ENCODE measurements at regions not wholly inside any gene's neighbourhood (a gene's known extent, or its start where the extent isn't known, plus 50 kb on each side); places are given as distances from the start of the nearest gene placed in this dataset.
A peak's percentile ranks its signal among the peaks of the same experiment; 100 is the strongest.
"Not testable (repeated sequence)": the region's sequence is repeated elsewhere in the genome, so short reads cannot be mapped to it uniquely, and the experiment has no call there.

GRCh38 chr16:88240118-88240517, 142.6 kb upstream of the ZNF469 start:
- Mint-ChIP-seq H3K9me3 (peaks cover 12% of the 10 kb centered on the region; the same call in 2 of the 3 replicates), H3K4me1 (peaks cover 15% of the 10 kb centered on the region)
- not testable (repeated sequence) for H3K27me3 Mint-ChIP-seq (ENCODE audit: insufficient read depth, low read depth, poor library complexity); H3K27ac Mint-ChIP-seq; H3K4me3 Mint-ChIP-seq; H3K79me2 ChIP-seq (replicated peaks; ENCODE audit: insufficient read depth); H3K36me3 Mint-ChIP-seq (ENCODE audit: low read depth); ATAC-seq; H3F3A ChIP-seq (replicated peaks; ENCODE audit: low read depth); H3K36me3 ChIP-seq (ENCODE audit: insufficient read depth); H3K9me2 ChIP-seq (ENCODE audit: insufficient read depth); H3K4me1 ChIP-seq (ENCODE audit: insufficient read depth); H2AFZ ChIP-seq; H3K4me2 ChIP-seq; H3K4me3 ChIP-seq; DNase-seq (ENCODE audit: low spot score); H4K20me1 ChIP-seq (replicated peaks; ENCODE audit: insufficient read depth); H3K27me3 ChIP-seq (ENCODE audit: insufficient read depth); H3K27ac ChIP-seq (ENCODE audit: low read depth)

GRCh38 chr16:88240776-88241175, 142.0 kb upstream of the ZNF469 start:
- Mint-ChIP-seq H3K9me3 (peaks cover 12% of the 10 kb centered on the region; the same call in 2 of the 3 replicates), H3K4me1 (peaks cover 11% of the 10 kb centered on the region)
- ATAC-seq; H3K4me3 Mint-ChIP-seq; H3K27me3 ChIP-seq (ENCODE audit: insufficient read depth); H3K4me2 ChIP-seq; H3K79me2 ChIP-seq (replicated peaks; ENCODE audit: insufficient read depth); H3K36me3 Mint-ChIP-seq (ENCODE audit: low read depth); H3K27ac Mint-ChIP-seq; H2AFZ ChIP-seq; H4K20me1 ChIP-seq (replicated peaks; ENCODE audit: insufficient read depth); H3K27ac ChIP-seq (ENCODE audit: low read depth); H3K4me1 ChIP-seq (ENCODE audit: insufficient read depth); H3K9me2 ChIP-seq (ENCODE audit: insufficient read depth); H3K27me3 Mint-ChIP-seq (ENCODE audit: insufficient read depth, low read depth, poor library complexity); H3K4me3 ChIP-seq; H3F3A ChIP-seq (replicated peaks; ENCODE audit: low read depth); H3K36me3 ChIP-seq (ENCODE audit: insufficient read depth); DNase-seq (ENCODE audit: low spot score): not testable (repeated sequence)

GRCh38 chr16:88241404-88242311, 141.1 kb upstream of the ZNF469 start:
- ATAC-seq (peak; percentile 91), DNase-seq (ENCODE audit: low spot score) (peak; percentile 51)
- H3K9me3 Mint-ChIP-seq, result peaks cover 12% of the 10 kb centered on the region; the same call in 2 of the 3 replicates
- not testable (repeated sequence) for H3K4me1 Mint-ChIP-seq; H3K4me1 ChIP-seq (ENCODE audit: insufficient read depth); H3K27me3 Mint-ChIP-seq (ENCODE audit: insufficient read depth, low read depth, poor library complexity); H3K4me3 Mint-ChIP-seq; H3K27me3 ChIP-seq (ENCODE audit: insufficient read depth); H3K27ac Mint-ChIP-seq; H3K4me2 ChIP-seq; H3K9me2 ChIP-seq (ENCODE audit: insufficient read depth); H3K36me3 Mint-ChIP-seq (ENCODE audit: low read depth); H2AFZ ChIP-seq; H3K79me2 ChIP-seq (replicated peaks; ENCODE audit: insufficient read depth); H3F3A ChIP-seq (replicated peaks; ENCODE audit: low read depth); H4K20me1 ChIP-seq (replicated peaks; ENCODE audit: insufficient read depth); H3K27ac ChIP-seq (ENCODE audit: low read depth); H3K36me3 ChIP-seq (ENCODE audit: insufficient read depth); H3K4me3 ChIP-seq
- TF ChIP-seq CTCF (conservative IDR thresholded peaks at IDR 0.05; ENCODE audit: low read depth in 2 of 2), result peak; percentile 36 to 65

- H3K9me2 ChIP-seq (ENCODE audit: insufficient read depth); H3K4me1 ChIP-seq (ENCODE audit: insufficient read depth); H3K4me3 Mint-ChIP-seq; H3K4me2 ChIP-seq; ATAC-seq; H3K4me1 Mint-ChIP-seq; DNase-seq (ENCODE audit: low spot score); H3K27ac Mint-ChIP-seq; H3K36me3 ChIP-seq (ENCODE audit: insufficient read depth); H3K36me3 Mint-ChIP-seq (ENCODE audit: low read depth); H4K20me1 ChIP-seq (replicated peaks; ENCODE audit: insufficient read depth); H2AFZ ChIP-seq; H3K4me3 ChIP-seq; H3F3A ChIP-seq (replicated peaks; ENCODE audit: low read depth); H3K27ac ChIP-seq (ENCODE audit: low read depth); H3K79me2 ChIP-seq (replicated peaks; ENCODE audit: insufficient read depth); H3K27me3 ChIP-seq (ENCODE audit: insufficient read depth); H3K27me3 Mint-ChIP-seq (ENCODE audit: insufficient read depth, low read depth, poor library complexity): not testable (repeated sequence)
- peaks cover 12% of the 10 kb centered on the region; the same call in 2 of the 3 replicates for H3K9me3 Mint-ChIP-seq
Measured at GRCh38 chr16:88242312-88243295, 140.2 kb upstream of the ZNF469 start.

GRCh38 chr16:88243921-88244320, 138.8 kb upstream of the ZNF469 start:
- not testable (repeated sequence) for H3K4me3 ChIP-seq; H3K36me3 ChIP-seq (ENCODE audit: insufficient read depth); H3K27ac Mint-ChIP-seq; ATAC-seq; H3K4me1 ChIP-seq (ENCODE audit: insufficient read depth); H2AFZ ChIP-seq; H3F3A ChIP-seq (replicated peaks; ENCODE audit: low read depth); H3K4me2 ChIP-seq; H3K79me2 ChIP-seq (replicated peaks; ENCODE audit: insufficient read depth); H3K4me3 Mint-ChIP-seq; DNase-seq (ENCODE audit: low spot score); H4K20me1 ChIP-seq (replicated peaks; ENCODE audit: insufficient read depth); H3K4me1 Mint-ChIP-seq; H3K36me3 Mint-ChIP-seq (ENCODE audit: low read depth); H3K27ac ChIP-seq (ENCODE audit: low read depth); H3K27me3 Mint-ChIP-seq (ENCODE audit: insufficient read depth, low read depth, poor library complexity); H3K9me2 ChIP-seq (ENCODE audit: insufficient read depth); H3K27me3 ChIP-seq (ENCODE audit: insufficient read depth)
- peaks cover 12% of the 10 kb centered on the region; the same call in 2 of the 3 replicates for H3K9me3 Mint-ChIP-seq
